ENCODE measurements at regions not wholly inside any gene's neighbourhood (a gene's known extent, or its start where the extent isn't known, plus 50 kb on each side); places are given as distances from the start of the nearest gene placed in this dataset.
A peak's percentile ranks its signal among the peaks of the same experiment; 100 is the strongest.

- WGBS, 2 donors = 90 to 94% methylated on average over 4 to 9 of the region's 9 CpGs
- no peaks in the 10 kb centered on the region for H3K9me3 ChIP-seq
- TF ChIP-seq POLR2AphosphoS5 (IDR thresholded peaks at IDR 0.05) (no peak), POLR2A (IDR thresholded peaks at IDR 0.05) (no peak), EP300 (IDR thresholded peaks at IDR 0.05) (no peak), CTCF (IDR thresholded peaks at IDR 0.05) (no peak)
- no peak overlapping the region for H3K4me3 ChIP-seq
- DNase-seq = peak in 1 of 2 donors; percentile 43
- no peaks in the 10 kb centered on the region for H3K4me1 ChIP-seq
- no peak for ATAC-seq (ENCODE audit: low FRiP score in 2 of 2)
- no peaks in the 10 kb centered on the region for H3K27me3 ChIP-seq
- no peaks in the 10 kb centered on the region for H3K36me3 ChIP-seq
- no peak overlapping the region for H3K27ac ChIP-seq
These were observed 90.9 kb upstream of the RNF32 start for GRCh38 chr7:156549636-156550035.

DNA sequence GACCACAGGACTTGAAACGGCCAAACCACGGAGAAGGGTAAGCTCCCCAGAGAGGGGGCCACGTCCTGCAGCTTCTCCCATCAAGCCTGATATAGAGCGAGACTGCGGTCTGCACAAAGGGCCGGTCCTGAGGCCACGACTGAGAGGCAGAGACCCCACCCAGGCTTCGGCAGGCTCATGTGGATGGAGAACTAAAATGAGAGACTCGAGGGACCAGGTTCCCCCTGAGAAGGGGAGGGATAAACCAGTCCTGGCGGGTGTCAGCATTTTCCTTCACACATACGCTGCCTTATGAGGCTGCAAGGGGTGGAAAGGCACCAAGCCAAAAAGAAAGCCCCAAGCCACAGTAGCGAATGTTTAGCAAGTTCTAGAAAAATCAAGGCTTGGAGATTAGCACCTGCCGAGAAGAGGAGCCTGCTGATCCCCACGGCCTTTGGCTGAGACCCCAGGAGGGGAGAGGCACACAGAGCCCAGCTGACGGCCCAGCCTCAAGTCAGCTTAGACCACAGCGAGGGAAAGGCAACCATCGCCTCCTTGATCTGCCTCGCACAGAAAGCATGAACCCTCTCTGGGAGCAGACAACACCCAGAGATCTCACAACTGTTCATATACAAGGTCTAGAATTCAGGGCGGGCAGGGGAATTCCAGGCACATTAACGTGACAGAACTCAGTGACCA lies 92.6 kb upstream of the RNF32 start:
- Histone ChIP-seq H3K9me3 (no peaks in the 10 kb centered on the region), H3K36me3 (no peaks in the 10 kb centered on the region), H3K4me3 (no peak overlapping the region), H3K27ac (no peak overlapping the region), H3K4me1 (no peaks in the 10 kb centered on the region), H3K27me3 (no peaks in the 10 kb centered on the region)
- ATAC-seq (ENCODE audit: low FRiP score in 2 of 2) (no peak), DNase-seq (no peak)
- no peak for TF ChIP-seq EP300 (IDR thresholded peaks at IDR 0.05)
- TF ChIP-seq CTCF (IDR thresholded peaks at IDR 0.05) = no peak
- no peak for TF ChIP-seq POLR2A (IDR thresholded peaks at IDR 0.05)
- no peak for TF ChIP-seq POLR2AphosphoS5 (IDR thresholded peaks at IDR 0.05)
- 79 to 81% methylated on average over 20 of the region's 20 CpGs for WGBS, 2 donors

GRCh38 chr7:156545979-156546378 lies 94.6 kb upstream of the RNF32 start:
- TF ChIP-seq POLR2AphosphoS5 (IDR thresholded peaks at IDR 0.05) = no peak
- Histone ChIP-seq H3K9me3 (no peaks in the 10 kb centered on the region), H3K4me1 (no peaks in the 10 kb centered on the region), H3K4me3 (no peak overlapping the region), H3K27me3 (no peaks in the 10 kb centered on the region), H3K36me3 (no peaks in the 10 kb centered on the region), H3K27ac (no peak overlapping the region)
- no peak for ATAC-seq (ENCODE audit: low FRiP score in 2 of 2)
- no peak for DNase-seq
- 72 to 75% methylated on average over 9 of the region's 9 CpGs for WGBS, 2 donors

- no peak for DNase-seq
- 81 to 83% methylated on average over 11 of the region's 11 CpGs for WGBS, 2 donors
These were observed 95.5 kb upstream of the RNF32 start for GRCh38 chr7:156544919-156545715.

More at GRCh38 chr7:156544919-156545715, 95.5 kb upstream of the RNF32 start:
- no peak for ATAC-seq (ENCODE audit: low FRiP score in 2 of 2)
- TF ChIP-seq EP300 (IDR thresholded peaks at IDR 0.05) (no peak), POLR2AphosphoS5 (IDR thresholded peaks at IDR 0.05) (no peak), CTCF (IDR thresholded peaks at IDR 0.05) (no peak), POLR2A (IDR thresholded peaks at IDR 0.05) (no peak)
- Histone ChIP-seq H3K4me3 (no peak overlapping the region), H3K4me1 (no peaks in the 10 kb centered on the region), H3K9me3 (no peaks in the 10 kb centered on the region), H3K27me3 (no peaks in the 10 kb centered on the region), H3K27ac (no peak overlapping the region), H3K36me3 (no peaks in the 10 kb centered on the region)

Measured in upper lobe of left lung (tissue), 6 donors.